ENCODE measurements at regions not wholly inside any gene's neighbourhood (a gene's known extent, or its start where the extent isn't known, plus 50 kb on each side); places are given as distances from the start of the nearest gene placed in this dataset.

GRCh38 chrX:25536307-25536970, 520.7 kb upstream of the ARX start:
- Histone ChIP-seq H3K9me3 (ENCODE audit: control insufficient read depth, insufficient read depth, low read length) (no peaks in the 10 kb centered on the region), H2BK20ac (ENCODE audit: low read depth, low read length) (no peak overlapping the region), H2AK5ac (ENCODE audit: low read depth, low read length) (no peak overlapping the region), H2AFZ (replicated peaks; ENCODE audit: low read length, poor library complexity) (no peak overlapping the region), H4K91ac (ENCODE audit: insufficient read depth, low read depth, low read length) (no peak overlapping the region), H3K27me3 (ENCODE audit: control insufficient read depth, insufficient read depth, low read length) (no peaks in the 10 kb centered on the region), H4K5ac (ENCODE audit: low read depth, low read length) (no peak overlapping the region), H2BK120ac (ENCODE audit: low read depth, low read length) (no peak overlapping the region), H3K36me3 (ENCODE audit: control insufficient read depth, insufficient read depth, low read length) (no peaks in the 10 kb centered on the region), H3K18ac (ENCODE audit: low read depth, low read length) (no peak overlapping the region), H3K9me1 (ENCODE audit: insufficient read depth, low read length) (no peaks in the 10 kb centered on the region), H2BK5ac (ENCODE audit: low read depth, low read length, poor library complexity, severe bottlenecking) (no peak overlapping the region), H3K4ac (ENCODE audit: low read depth, low read length) (no peak overlapping the region), H3K56ac (ENCODE audit: extremely low read depth, insufficient read depth, low read length) (no peak overlapping the region), H2BK15ac (ENCODE audit: low read depth, low read length) (no peak overlapping the region), H3K27ac (ENCODE audit: insufficient read depth, low read length) (no peak overlapping the region), H3K23ac (ENCODE audit: low read depth, low read length) (no peak overlapping the region), H4K8ac (ENCODE audit: low read depth in 2 of 2, low read length in 2 of 2) (no peak overlapping the region), H3K9ac (ENCODE audit: low read depth, low read length) (no peak overlapping the region), H3K14ac (replicated peaks; ENCODE audit: low read depth, low read length) (no peak overlapping the region), H3K4me3 (ENCODE audit: insufficient read depth, low read depth, low read length) (no peak overlapping the region), H2AK9ac (replicated peaks; ENCODE audit: low read depth, low read length, poor library complexity) (no peak overlapping the region), H3K4me2 (ENCODE audit: low read depth, low read length) (no peak overlapping the region), H3K4me1 (ENCODE audit: control insufficient read depth, insufficient read depth, low read length) (no peaks in the 10 kb centered on the region), H4K20me1 (ENCODE audit: insufficient read depth, low read length) (no peaks in the 10 kb centered on the region), H3K79me1 (ENCODE audit: low read depth in 1 of 2, low read length in 2 of 2) (no peaks in the 10 kb centered on the region)
- ChIA-PET CTCF (no interaction called here), POLR2A (ENCODE audit: unreplicated experiment) (no interaction called here)
- TF ChIP-seq RCOR1 (IDR thresholded peaks at IDR 0.05; ENCODE audit: insufficient replicate concordance, low read length) (no peak), MXI1 (IDR thresholded peaks at IDR 0.05; ENCODE audit: borderline replicate concordance, low read depth, low read length) (no peak), NFE2L2 (IDR thresholded peaks at IDR 0.05; ENCODE audit: low read depth, low read length) (no peak), CHD1 (IDR thresholded peaks at IDR 0.05; ENCODE audit: low read depth, low read length) (no peak), FOS (IDR thresholded peaks at IDR 0.05; ENCODE audit: low read depth, low read length) (no peak), RAD21 (IDR thresholded peaks at IDR 0.05; ENCODE audit: low read length) (no peak), MAZ (IDR thresholded peaks at IDR 0.05; ENCODE audit: borderline replicate concordance, low read depth, low read length) (no peak), ELK1 (IDR thresholded peaks at IDR 0.05; ENCODE audit: borderline replicate concordance, low read depth, low read length) (no peak), CTCF (conservative IDR thresholded peaks at IDR 0.05; ENCODE audit: low read depth, low read length) (no peak), SMC3 (IDR thresholded peaks at IDR 0.05; ENCODE audit: low read depth, low read length) (no peak), RFX5 (IDR thresholded peaks at IDR 0.05; ENCODE audit: low read depth, low read length) (no peak), MAFK (IDR thresholded peaks at IDR 0.05; ENCODE audit: low read depth, low read length) (no peak), USF2 (IDR thresholded peaks at IDR 0.05; ENCODE audit: low read depth, low read length) (no peak), CEBPB (IDR thresholded peaks at IDR 0.05; ENCODE audit: low read depth, low read length) (no peak), BHLHE40 (IDR thresholded peaks at IDR 0.05; ENCODE audit: low read depth, low read length) (no peak), POLR2A (IDR thresholded peaks at IDR 0.05; ENCODE audit: low read depth, low read length) (no peak)
- ATAC-seq (ENCODE audit: low read depth) (no peak), DNase-seq (no peak)
- in situ Hi-C loops (cut with MboI; ENCODE audit: low sequenced_read_pairs) (no loop called here), intact Hi-C loops (cut with micrococcal nuclease) (no loop called here), dilution Hi-C loops (cut with HindIII; ENCODE audit: low sequenced_read_pairs, unreplicated experiment) (no loop called here)
- no TSS peak for BruUV-seq (replicated peaks)
- WGBS, 2 experiments (ENCODE audit: extremely low coverage in 2 of 2, insufficient read length in 1 of 2): 83% methylated on average over 1 of the region's 2 CpGs; no CpG with 5 or more reads in 1 of the 2 experiments

Measured in IMR-90 (cell line).